ENCODE measurements at regions not wholly inside any gene's neighbourhood (a gene's known extent, or its start where the extent isn't known, plus 50 kb on each side); places are given as distances from the start of the nearest gene placed in this dataset.

DNA sequence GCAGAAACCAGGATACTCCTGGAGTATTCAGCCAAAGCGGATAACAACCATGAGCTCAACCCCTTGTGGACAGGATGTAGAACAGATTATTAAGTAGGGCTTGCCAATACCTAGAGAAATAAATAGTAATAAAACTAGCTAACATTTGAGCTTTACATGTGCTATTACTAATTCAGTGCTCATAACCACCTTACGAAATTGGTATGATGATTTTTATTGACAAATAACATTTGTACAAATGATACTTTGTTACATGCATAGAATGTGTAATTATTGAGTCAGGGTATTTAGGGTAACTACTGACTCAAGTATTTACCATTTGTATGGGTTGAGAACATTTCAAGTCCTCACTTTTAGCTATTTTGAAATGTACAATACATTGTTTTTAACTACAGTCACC is 287.9 kb downstream of the CDC5L start:
- Histone ChIP-seq H3K9me2 (ENCODE audit: insufficient read depth, low read length) (no peaks in the 10 kb centered on the region), H3K4me1 (ENCODE audit: insufficient read depth, low read length, poor library complexity, severe bottlenecking) (no peaks in the 10 kb centered on the region), H2AFZ (ENCODE audit: low read length) (no peak overlapping the region), H3K4me2 (ENCODE audit: low read length) (no peak overlapping the region), H3K9me3 (ENCODE audit: low read length) (no peaks in the 10 kb centered on the region), H3K79me2 (ENCODE audit: insufficient read depth, low read depth, low read length) (no peaks in the 10 kb centered on the region), H4K20me1 (ENCODE audit: insufficient read depth, low read length) (no peaks in the 10 kb centered on the region), H3K4me3 (ENCODE audit: low read depth, low read length, poor library complexity, severe bottlenecking) (no peak overlapping the region), H3K27ac (ENCODE audit: low read depth, low read length, poor library complexity, severe bottlenecking) (no peak overlapping the region), H3K36me3 (ENCODE audit: insufficient read depth, low read length) (no peaks in the 10 kb centered on the region)
- ChIA-PET CTCF (ENCODE audit: unreplicated experiment) (no interaction called here), POLR2A (interaction anchor here (0.9 kb wide), 1 partner anchor 10 kb away, joined by 5 read pairs; no protein-coding TSS in a partner anchor)
- intact Hi-C loops (cut with micrococcal nuclease; ENCODE audit: unreplicated experiment) = no loop called here
- no TSS peak for BruUV-seq (replicated peaks)
- DNase-seq (ENCODE audit: low spot score) = no peak
- TF ChIP-seq, protein P1, sequence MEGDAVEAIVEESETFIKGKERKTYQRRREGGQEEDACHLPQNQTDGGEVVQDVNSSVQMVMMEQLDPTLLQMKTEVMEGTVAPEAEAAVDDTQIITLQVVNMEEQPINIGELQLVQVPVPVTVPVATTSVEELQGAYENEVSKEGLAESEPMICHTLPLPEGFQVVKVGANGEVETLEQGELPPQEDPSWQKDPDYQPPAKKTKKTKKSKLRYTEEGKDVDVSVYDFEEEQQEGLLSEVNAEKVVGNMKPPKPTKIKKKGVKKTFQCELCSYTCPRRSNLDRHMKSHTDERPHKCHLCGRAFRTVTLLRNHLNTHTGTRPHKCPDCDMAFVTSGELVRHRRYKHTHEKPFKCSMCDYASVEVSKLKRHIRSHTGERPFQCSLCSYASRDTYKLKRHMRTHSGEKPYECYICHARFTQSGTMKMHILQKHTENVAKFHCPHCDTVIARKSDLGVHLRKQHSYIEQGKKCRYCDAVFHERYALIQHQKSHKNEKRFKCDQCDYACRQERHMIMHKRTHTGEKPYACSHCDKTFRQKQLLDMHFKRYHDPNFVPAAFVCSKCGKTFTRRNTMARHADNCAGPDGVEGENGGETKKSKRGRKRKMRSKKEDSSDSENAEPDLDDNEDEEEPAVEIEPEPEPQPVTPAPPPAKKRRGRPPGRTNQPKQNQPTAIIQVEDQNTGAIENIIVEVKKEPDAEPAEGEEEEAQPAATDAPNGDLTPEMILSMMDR (conservative IDR thresholded peaks at IDR 0.05; ENCODE audit: low read length) = no peak
- TF ChIP-seq EZH2phosphoT487 (IDR thresholded peaks at IDR 0.05; ENCODE audit: borderline replicate concordance, low read depth, low read length) = no peak

DNA sequence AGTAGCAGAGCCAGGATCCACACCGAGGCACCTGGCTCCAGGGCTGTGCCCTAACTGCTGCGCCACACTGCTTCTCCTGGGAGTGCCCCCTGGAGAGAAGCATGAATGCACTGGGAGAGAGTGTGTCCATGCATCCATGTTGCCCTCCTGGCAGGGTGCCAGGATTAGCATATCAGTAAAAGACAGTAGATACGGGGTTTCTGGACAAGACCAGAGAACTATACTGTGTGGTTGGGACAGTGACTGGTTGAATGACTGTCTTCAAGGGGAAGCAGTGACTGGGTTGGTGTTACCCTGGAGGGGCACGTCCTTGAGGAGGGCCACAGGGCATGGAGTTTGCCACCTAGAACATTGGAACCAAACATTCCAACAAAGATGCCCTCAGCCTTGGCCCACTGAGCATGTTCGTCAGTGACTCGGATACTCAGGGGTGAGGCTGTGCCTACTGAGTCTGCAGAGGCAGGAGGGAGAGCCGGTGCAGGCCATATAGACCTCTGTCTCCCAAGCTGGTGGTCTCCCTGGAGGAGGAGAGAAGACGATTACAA is 288.8 kb downstream of the CDC5L start:
- BruUV-seq (replicated peaks) = no TSS peak
- no peaks in the 10 kb centered on the region for H3K79me2 ChIP-seq (ENCODE audit: insufficient read depth, low read depth, low read length)
- no peaks in the 10 kb centered on the region for H4K20me1 ChIP-seq (ENCODE audit: insufficient read depth, low read length)
- no peak for DNase-seq (ENCODE audit: low spot score)
- no peaks in the 10 kb centered on the region for H3K9me2 ChIP-seq (ENCODE audit: insufficient read depth, low read length)
- intact Hi-C loops (cut with micrococcal nuclease; ENCODE audit: unreplicated experiment) = no loop called here
- no peak overlapping the region for H2AFZ ChIP-seq (ENCODE audit: low read length)
- no peaks in the 10 kb centered on the region for H3K4me1 ChIP-seq (ENCODE audit: insufficient read depth, low read length, poor library complexity, severe bottlenecking)
- no peak for TF ChIP-seq EZH2phosphoT487 (IDR thresholded peaks at IDR 0.05; ENCODE audit: borderline replicate concordance, low read depth, low read length)
- TF ChIP-seq, protein P1 (conservative IDR thresholded peaks at IDR 0.05; ENCODE audit: low read length) = no peak
- H3K9me3 ChIP-seq (ENCODE audit: low read length) = no peaks in the 10 kb centered on the region
- H3K4me3 ChIP-seq (ENCODE audit: low read depth, low read length, poor library complexity, severe bottlenecking) = no peak overlapping the region
- ChIA-PET CTCF (ENCODE audit: unreplicated experiment) (no interaction called here), POLR2A (no interaction called here)
- no peak overlapping the region for H3K4me2 ChIP-seq (ENCODE audit: low read length)
- no peaks in the 10 kb centered on the region for H3K36me3 ChIP-seq (ENCODE audit: insufficient read depth, low read length)
- H3K27ac ChIP-seq (ENCODE audit: low read depth, low read length, poor library complexity, severe bottlenecking) = no peak overlapping the region

DNA sequence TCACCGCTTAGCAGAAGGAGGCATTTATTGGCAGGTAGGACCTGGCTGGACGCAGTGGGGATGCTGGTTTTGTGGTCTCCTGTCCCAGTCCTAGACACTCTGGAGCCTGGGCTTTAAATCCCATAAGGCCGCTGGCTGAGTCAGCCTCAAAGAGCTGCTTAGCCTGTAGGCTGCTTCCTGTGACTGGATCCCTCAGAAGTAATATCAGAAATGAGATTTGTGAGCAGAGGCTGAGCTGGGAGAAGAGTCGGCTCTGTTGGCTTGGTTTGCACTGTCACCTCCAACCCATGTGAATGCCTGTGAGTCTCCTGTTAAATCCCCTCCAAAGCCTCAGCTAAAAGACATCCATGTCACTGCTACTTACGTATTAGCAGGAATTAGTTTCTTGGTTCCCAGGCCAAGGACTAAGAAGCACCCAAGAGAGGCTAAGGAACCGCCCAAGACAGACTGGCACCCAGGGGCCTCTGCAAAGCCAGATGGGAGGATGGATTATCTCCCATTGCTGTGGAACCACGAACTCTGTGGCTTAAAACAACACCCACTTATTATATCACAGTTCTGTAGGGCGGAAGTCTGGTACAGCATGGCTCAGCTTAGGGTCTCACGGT is 289.4 kb downstream of the CDC5L start:
- DNase-seq (ENCODE audit: low spot score) = no peak
- TF ChIP-seq, protein P1 (conservative IDR thresholded peaks at IDR 0.05; ENCODE audit: low read length) = no peak
- no peak for TF ChIP-seq EZH2phosphoT487 (IDR thresholded peaks at IDR 0.05; ENCODE audit: borderline replicate concordance, low read depth, low read length)
- H3K4me1 ChIP-seq (ENCODE audit: insufficient read depth, low read length, poor library complexity, severe bottlenecking) = no peaks in the 10 kb centered on the region
- no peak overlapping the region for H3K27ac ChIP-seq (ENCODE audit: low read depth, low read length, poor library complexity, severe bottlenecking)
- no peaks in the 10 kb centered on the region for H3K9me3 ChIP-seq (ENCODE audit: low read length)
- no peak overlapping the region for H2AFZ ChIP-seq (ENCODE audit: low read length)
- H3K36me3 ChIP-seq (ENCODE audit: insufficient read depth, low read length) = no peaks in the 10 kb centered on the region
- ChIA-PET CTCF (ENCODE audit: unreplicated experiment) (no interaction called here), POLR2A (no interaction called here)
- intact Hi-C loops (cut with micrococcal nuclease; ENCODE audit: unreplicated experiment) = no loop called here
- no peaks in the 10 kb centered on the region for H3K9me2 ChIP-seq (ENCODE audit: insufficient read depth, low read length)
- no peaks in the 10 kb centered on the region for H4K20me1 ChIP-seq (ENCODE audit: insufficient read depth, low read length)
- H3K4me3 ChIP-seq (ENCODE audit: low read depth, low read length, poor library complexity, severe bottlenecking) = no peak overlapping the region
- H3K79me2 ChIP-seq (ENCODE audit: insufficient read depth, low read depth, low read length) = no peaks in the 10 kb centered on the region
- no peak overlapping the region for H3K4me2 ChIP-seq (ENCODE audit: low read length)
- BruUV-seq (replicated peaks) = no TSS peak
